Left ventricle myocardium inferior (tissue), 1 donor: ENCODE measurements at regions not wholly inside any gene's neighbourhood (a gene's known extent, or its start where the extent isn't known, plus 50 kb on each side); places are given as distances from the start of the nearest gene placed in this dataset.

ENCODE experiments used
- DNase-seq: peaks from one replicate; pipeline ENCODE4 v3.0.0-alpha.2; 2020
- H3K27ac ChIP-seq: fragments of 200-600 bp; replicated peaks from 2 replicates; pipeline ENCODE4 v1.8.0; 2021
- H3K27me3 ChIP-seq: fragments of 200-600 bp; 2 replicates; pipeline ENCODE4 v1.8.0; 2021; ENCODE audit warnings: low read depth
- H3K36me3 ChIP-seq: fragments of 200-600 bp; 2 replicates; pipeline ENCODE4 v1.8.0; 2021
- H3K4me1 ChIP-seq: fragments of 200-600 bp; 2 replicates; pipeline ENCODE4 v1.8.0; 2021
- H3K4me3 ChIP-seq: fragments of 200-600 bp; 2 replicates; pipeline ENCODE4 v1.8.0; 2021; ENCODE audit warnings: mild to moderate bottlenecking, moderate library complexity
- H3K9me3 ChIP-seq: fragments of 200-600 bp; replicated peaks from 2 replicates; pipeline ENCODE4 v1.8.0; 2021
- CTCF ChIP-seq: fragments of 200-600 bp; IDR thresholded peaks from 2 replicates; pipeline ENCODE4 v1.8.0; 2021; ENCODE audit warnings: antibody characterized with exemption, mild to moderate bottlenecking, borderline replicate concordance
- intact Hi-C: fragments of 100-400 bp; cut with micrococcal nuclease; formaldehyde crosslinking; loops from one replicate; pipeline ENCODE4 v1.11.0; 2022
- donor health status: DM: no; HTN: yes; CAD: no; lungs with severe emphysema.

GRCh38 chr12:42853370-42854140 is 264.0 kb upstream of the PRICKLE1 start:
- H3K4me1 ChIP-seq, result no peaks in the 10 kb centered on the region
- no peak overlapping the region for H3K27ac ChIP-seq
- intact Hi-C loops, result no loop called here
- no peaks in the 10 kb centered on the region for H3K9me3 ChIP-seq
- no peak for DNase-seq
- TF ChIP-seq CTCF, result no peak
- H3K36me3 ChIP-seq, result no peaks in the 10 kb centered on the region
- no peaks in the 10 kb centered on the region for H3K27me3 ChIP-seq
- H3K4me3 ChIP-seq, result no peak overlapping the region

- Histone ChIP-seq H3K27me3 (no peaks in the 10 kb centered on the region), H3K9me3 (peaks cover 14% of the 10 kb centered on the region), H3K36me3 (no peaks in the 10 kb centered on the region), H3K4me1 (no peaks in the 10 kb centered on the region), H3K4me3 (no peak overlapping the region), H3K27ac (no peak overlapping the region)
- TF ChIP-seq CTCF, result no peak
- DNase-seq, result no peak
- intact Hi-C loops, result no loop called here
These were observed 257.2 kb upstream of the PRICKLE1 start for GRCh38 chr12:42846782-42847181.

- no peaks in the 10 kb centered on the region for H3K4me1 ChIP-seq
- H3K36me3 ChIP-seq, result no peaks in the 10 kb centered on the region
- intact Hi-C loops, result no loop called here
- no peak overlapping the region for H3K27ac ChIP-seq
- H3K9me3 ChIP-seq, result peaks cover 14% of the 10 kb centered on the region
- H3K27me3 ChIP-seq, result no peaks in the 10 kb centered on the region
- no peak for TF ChIP-seq CTCF
- H3K4me3 ChIP-seq, result no peak overlapping the region
- no peak for DNase-seq
These were observed 244.5 kb upstream of the PRICKLE1 start for GRCh38 chr12:42834062-42834461.

GRCh38 chr12:42828836-42829235 is 239.3 kb upstream of the PRICKLE1 start:
- Histone ChIP-seq H3K27me3 (no peaks in the 10 kb centered on the region), H3K9me3 (peaks cover 16% of the 10 kb centered on the region), H3K27ac (no peak overlapping the region), H3K4me3 (no peak overlapping the region), H3K36me3 (no peaks in the 10 kb centered on the region), H3K4me1 (no peaks in the 10 kb centered on the region)
- DNase-seq, result no peak
- no peak for TF ChIP-seq CTCF
- intact Hi-C loops, result no loop called here

- H3K4me1 ChIP-seq, result no peaks in the 10 kb centered on the region
- intact Hi-C loops, result no loop called here
- H3K27ac ChIP-seq, result no peak overlapping the region
- peaks cover 16% of the 10 kb centered on the region for H3K9me3 ChIP-seq
- no peak for DNase-seq
- no peak for TF ChIP-seq CTCF
- H3K27me3 ChIP-seq, result no peaks in the 10 kb centered on the region
- no peak overlapping the region for H3K4me3 ChIP-seq
- no peaks in the 10 kb centered on the region for H3K36me3 ChIP-seq
These were observed 234.8 kb upstream of the PRICKLE1 start for GRCh38 chr12:42824327-42824726.
